ENCODE measurements at regions not wholly inside any gene's neighbourhood (a gene's known extent, or its start where the extent isn't known, plus 50 kb on each side); places are given as distances from the start of the nearest gene placed in this dataset.
A peak's percentile ranks its signal among the peaks of the same experiment; 100 is the strongest.

DNA sequence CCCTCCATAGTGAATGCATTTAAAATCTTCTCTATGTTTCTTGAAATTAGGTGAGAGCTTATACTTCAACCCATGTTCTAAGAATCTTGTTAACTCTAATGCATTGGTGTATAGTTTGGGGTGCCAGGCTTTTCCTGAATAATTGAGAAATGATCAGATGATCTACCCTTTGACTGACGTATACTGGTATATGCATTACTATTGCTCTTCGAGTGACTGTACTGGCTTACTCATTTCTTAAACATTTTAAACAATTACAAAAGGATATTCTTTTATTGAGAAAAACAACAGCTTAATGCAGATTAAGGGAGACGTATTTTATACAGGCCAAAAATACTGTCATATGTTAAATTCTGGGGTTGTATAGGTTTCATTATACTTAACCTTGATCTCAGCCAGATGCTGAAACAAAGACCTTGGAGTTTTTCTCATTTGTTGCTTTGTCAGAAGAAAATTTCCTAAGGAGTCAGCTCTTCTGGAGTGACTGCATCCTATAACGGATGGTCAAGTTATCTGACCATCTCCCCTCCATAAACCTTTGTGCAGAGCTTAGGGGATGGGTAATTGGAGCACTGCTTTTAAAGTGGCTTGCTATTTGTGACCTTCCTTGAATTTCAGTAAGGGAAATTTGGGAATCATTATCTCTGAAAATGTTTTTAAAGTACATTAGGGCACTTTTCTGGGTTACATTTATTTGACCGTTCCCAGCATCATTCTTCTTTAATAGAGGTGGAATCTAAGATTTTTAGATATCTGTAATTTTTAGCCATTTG, 507.6 kb downstream of the PCNX1 start:
- ChIA-PET CTCF (interaction anchor here (0.7 to 1.8 kb wide), 7 partner anchors 8 to 299 kb away, joined by 3 to 6 read pairs (median 3); no protein-coding TSS in a partner anchor), POLR2A (interaction anchor here (0.5 kb wide), 1 partner anchor 91 kb away, joined by 3 read pairs; no protein-coding TSS in a partner anchor)
- no peak overlapping the region for H3K27ac ChIP-seq (ENCODE audit: insufficient read depth in 1 of 2, low read depth in 1 of 2, low read length in 2 of 2, poor library complexity in 1 of 2, severe bottlenecking in 2 of 2)
- H3K27me3 ChIP-seq (replicated peaks in 2 of 5; ENCODE audit: control insufficient read depth in 4 of 5, insufficient read depth in 5 of 5, low read length in 4 of 5), result no peaks in the 10 kb centered on the region
- no peaks in the 10 kb centered on the region for H3K9me3 ChIP-seq (ENCODE audit: control extremely low read depth in 1 of 5, control insufficient read depth in 4 of 5, insufficient read depth in 2 of 5, low read depth in 1 of 5, low read length in 4 of 5)
- no peak overlapping the region for H3K4me3 ChIP-seq (ENCODE audit: control insufficient read depth in 1 of 7, extremely low read depth in 1 of 7, insufficient read depth in 4 of 7, low read depth in 2 of 7, low read length in 6 of 7)
- H3K4me1 ChIP-seq (ENCODE audit: control extremely low read depth in 1 of 4, control insufficient read depth in 4 of 4, insufficient read depth in 4 of 4, low read length in 3 of 4), result peaks cover 7 to 31% (median 23%) of the 10 kb centered on the region in 4 experiments
- no peaks in the 10 kb centered on the region for H3K36me3 ChIP-seq (ENCODE audit: control insufficient read depth in 4 of 4, insufficient read depth in 4 of 4, low read length in 3 of 4)
- no CpG with 5 or more reads among the region's 5 CpGs for WGBS (ENCODE audit: insufficient coverage)
- no peak for DNase-seq

DNA sequence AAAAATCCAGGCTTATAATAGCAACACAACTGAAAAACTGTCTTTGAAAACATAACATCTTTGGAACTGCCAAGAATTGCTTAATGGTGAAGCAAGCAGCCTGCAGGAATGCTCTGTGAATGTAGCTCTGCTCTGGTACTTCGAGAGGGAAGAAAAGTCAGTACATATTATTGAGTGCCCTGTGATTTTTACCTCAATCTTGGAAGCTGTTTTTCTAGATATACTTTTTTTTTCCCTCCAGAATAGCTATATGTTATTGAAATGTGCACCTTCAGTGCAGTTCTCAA, 508.1 kb downstream of the PCNX1 start:
- ChIA-PET POLR2A (no interaction called here), CTCF (interaction anchor here (0.7 to 1.8 kb wide), 7 partner anchors 9 to 299 kb away, joined by 3 to 6 read pairs (median 3); no protein-coding TSS in a partner anchor)
- H3K4me3 ChIP-seq (ENCODE audit: control insufficient read depth in 1 of 7, extremely low read depth in 1 of 7, insufficient read depth in 4 of 7, low read depth in 2 of 7, low read length in 6 of 7), result no peak overlapping the region
- H3K27me3 ChIP-seq (replicated peaks in 2 of 5; ENCODE audit: control insufficient read depth in 4 of 5, insufficient read depth in 5 of 5, low read length in 4 of 5), result no peaks in the 10 kb centered on the region
- WGBS (ENCODE audit: insufficient coverage), result no CpG with 5 or more reads among the region's 1 CpG
- no peaks in the 10 kb centered on the region for H3K9me3 ChIP-seq (ENCODE audit: control extremely low read depth in 1 of 5, control insufficient read depth in 4 of 5, insufficient read depth in 2 of 5, low read depth in 1 of 5, low read length in 4 of 5)
- peaks cover 7 to 32% (median 23%) of the 10 kb centered on the region in 4 experiments for H3K4me1 ChIP-seq (ENCODE audit: control extremely low read depth in 1 of 4, control insufficient read depth in 4 of 4, insufficient read depth in 4 of 4, low read length in 3 of 4)
- DNase-seq, result no peak
- no peak overlapping the region for H3K27ac ChIP-seq (ENCODE audit: insufficient read depth in 1 of 2, low read depth in 1 of 2, low read length in 2 of 2, poor library complexity in 1 of 2, severe bottlenecking in 2 of 2)
- no peaks in the 10 kb centered on the region for H3K36me3 ChIP-seq (ENCODE audit: control insufficient read depth in 4 of 4, insufficient read depth in 4 of 4, low read length in 3 of 4)

- Histone ChIP-seq H3K4me3 (ENCODE audit: control insufficient read depth in 1 of 7, extremely low read depth in 1 of 7, insufficient read depth in 4 of 7, low read depth in 2 of 7, low read length in 6 of 7) (no peak overlapping the region), H3K9me3 (ENCODE audit: control extremely low read depth in 1 of 5, control insufficient read depth in 4 of 5, insufficient read depth in 2 of 5, low read depth in 1 of 5, low read length in 4 of 5) (no peaks in the 10 kb centered on the region), H3K27me3 (replicated peaks in 2 of 5; ENCODE audit: control insufficient read depth in 4 of 5, insufficient read depth in 5 of 5, low read length in 4 of 5) (no peaks in the 10 kb centered on the region), H3K4me1 (ENCODE audit: control extremely low read depth in 1 of 4, control insufficient read depth in 4 of 4, insufficient read depth in 4 of 4, low read length in 3 of 4) (peaks cover 0 to 22% (median 15%) of the 10 kb centered on the region in 4 experiments), H3K36me3 (ENCODE audit: control insufficient read depth in 4 of 4, insufficient read depth in 4 of 4, low read length in 3 of 4) (no peaks in the 10 kb centered on the region), H3K27ac (ENCODE audit: insufficient read depth in 1 of 2, low read depth in 1 of 2, low read length in 2 of 2, poor library complexity in 1 of 2, severe bottlenecking in 2 of 2) (no peak overlapping the region)
- WGBS (ENCODE audit: insufficient coverage), result no CpG with 5 or more reads among the region's 3 CpGs
- POLR2A ChIA-PET, result no interaction called here
- peak in 2 of 3 donors; percentile 71 to 82 for DNase-seq
- CTCF ChIA-PET, result interaction anchor here (1.0 to 1.4 kb wide), 3 partner anchors 11 to 31 kb away, joined by 3 read pairs; no protein-coding TSS in a partner anchor
Observed at GRCh38 chr14:71416392-71416791, 509.1 kb downstream of the PCNX1 start.

DNA sequence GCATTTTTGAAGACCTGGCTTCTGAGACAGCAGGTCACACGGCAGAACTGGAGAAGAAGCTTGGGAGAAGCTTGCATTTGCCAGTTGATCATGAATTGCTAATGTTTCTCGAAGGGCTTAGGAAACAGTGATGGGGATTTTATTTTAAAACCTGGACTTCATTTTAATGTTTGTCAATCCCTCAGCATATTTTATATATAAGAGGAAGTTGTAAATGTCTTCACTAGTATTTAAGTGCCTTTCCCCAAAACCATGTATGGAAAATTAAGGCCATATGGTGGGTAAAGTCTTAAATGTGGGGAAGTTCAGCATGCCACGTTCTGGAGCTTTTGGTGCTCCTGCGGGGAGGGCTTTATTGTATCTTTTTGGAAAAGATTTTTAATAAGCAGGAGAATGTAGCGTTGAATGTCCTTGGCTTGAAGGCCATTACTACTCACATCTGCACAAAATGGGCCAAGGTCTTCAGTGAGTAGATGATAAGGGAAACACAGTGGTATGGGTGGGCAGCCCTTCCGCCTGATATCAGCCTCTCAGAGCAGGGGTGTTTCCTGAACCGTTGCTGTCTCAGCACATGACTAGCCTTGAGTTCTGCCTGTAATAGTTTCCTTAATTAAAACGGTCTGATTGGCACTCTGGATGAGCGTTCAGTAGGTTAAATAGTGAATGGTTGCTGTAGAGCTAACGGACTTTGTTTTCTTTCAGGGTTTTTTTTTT, 511.4 kb downstream of the PCNX1 start:
- Histone ChIP-seq H3K4me3 (ENCODE audit: control insufficient read depth in 1 of 7, extremely low read depth in 1 of 7, insufficient read depth in 4 of 7, low read depth in 2 of 7, low read length in 6 of 7) (no peak overlapping the region), H3K9me3 (ENCODE audit: control extremely low read depth in 1 of 5, control insufficient read depth in 4 of 5, insufficient read depth in 2 of 5, low read depth in 1 of 5, low read length in 4 of 5) (peaks cover 0 to 2% (median 0%) of the 10 kb centered on the region in 5 experiments), H3K4me1 (ENCODE audit: control extremely low read depth in 1 of 4, control insufficient read depth in 4 of 4, insufficient read depth in 4 of 4, low read length in 3 of 4) (peaks cover 0 to 17% (median 10%) of the 10 kb centered on the region in 4 experiments), H3K36me3 (ENCODE audit: control insufficient read depth in 4 of 4, insufficient read depth in 4 of 4, low read length in 3 of 4) (no peaks in the 10 kb centered on the region), H3K27me3 (replicated peaks in 2 of 5; ENCODE audit: control insufficient read depth in 4 of 5, insufficient read depth in 5 of 5, low read length in 4 of 5) (no peaks in the 10 kb centered on the region), H3K27ac (ENCODE audit: insufficient read depth in 1 of 2, low read depth in 1 of 2, low read length in 2 of 2, poor library complexity in 1 of 2, severe bottlenecking in 2 of 2) (peak overlapping the region; percentile 18 to 70)
- WGBS (ENCODE audit: insufficient coverage), result 63% methylated on average over 4 of the region's 10 CpGs
- ChIA-PET CTCF (interaction anchor here (0.6 to 1.6 kb wide), 4 partner anchors 11 to 1996 kb away, joined by 3 to 8 read pairs (median 4); no protein-coding TSS in a partner anchor), POLR2A (no interaction called here)
- peak; percentile 50 to 89 (median 80) for DNase-seq

DNA sequence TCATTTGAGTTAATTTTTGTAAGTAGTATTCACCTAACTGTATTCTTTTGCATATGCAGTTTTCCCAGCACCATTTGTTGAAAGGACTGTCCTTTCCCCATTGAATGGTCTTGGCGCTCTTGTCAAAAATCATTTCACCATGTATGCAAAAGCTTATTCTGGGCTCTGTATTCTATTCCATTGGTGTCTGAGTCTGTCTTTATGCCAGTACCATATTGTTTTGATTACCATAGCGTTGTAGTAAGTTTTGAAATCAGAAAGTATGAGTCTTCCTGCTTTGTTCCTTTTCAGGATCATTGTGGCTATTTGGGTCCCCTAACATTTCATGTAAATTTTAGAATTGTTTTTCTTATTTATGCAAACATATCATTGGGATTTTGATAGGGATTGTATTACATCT, 508.7 kb upstream of the RGS6 start:
- 100% methylated on average over 1 of the region's 2 CpGs for WGBS (ENCODE audit: insufficient coverage)
- no peaks in the 10 kb centered on the region for H3K27me3 ChIP-seq (replicated peaks in 2 of 5; ENCODE audit: control insufficient read depth in 4 of 5, insufficient read depth in 5 of 5, low read length in 4 of 5)
- CTCF ChIA-PET, result no interaction called here
- no peak overlapping the region for H3K4me3 ChIP-seq (ENCODE audit: control insufficient read depth in 1 of 7, extremely low read depth in 1 of 7, insufficient read depth in 4 of 7, low read depth in 2 of 7, low read length in 6 of 7)
- no peak for DNase-seq
- POLR2A ChIA-PET, result no interaction called here
- H3K27ac ChIP-seq (ENCODE audit: insufficient read depth in 1 of 2, low read depth in 1 of 2, low read length in 2 of 2, poor library complexity in 1 of 2, severe bottlenecking in 2 of 2), result no peak overlapping the region
- peaks cover 0 to 10% (median 4%) of the 10 kb centered on the region in 4 experiments for H3K4me1 ChIP-seq (ENCODE audit: control extremely low read depth in 1 of 4, control insufficient read depth in 4 of 4, insufficient read depth in 4 of 4, low read length in 3 of 4)
- H3K9me3 ChIP-seq (ENCODE audit: control extremely low read depth in 1 of 5, control insufficient read depth in 4 of 5, insufficient read depth in 2 of 5, low read depth in 1 of 5, low read length in 4 of 5), result peaks cover 3 to 32% (median 7%) of the 10 kb centered on the region in 5 experiments
- peaks cover 0 to 4% (median 0%) of the 10 kb centered on the region in 4 experiments for H3K36me3 ChIP-seq (ENCODE audit: control insufficient read depth in 4 of 4, insufficient read depth in 4 of 4, low read length in 3 of 4)

DNA sequence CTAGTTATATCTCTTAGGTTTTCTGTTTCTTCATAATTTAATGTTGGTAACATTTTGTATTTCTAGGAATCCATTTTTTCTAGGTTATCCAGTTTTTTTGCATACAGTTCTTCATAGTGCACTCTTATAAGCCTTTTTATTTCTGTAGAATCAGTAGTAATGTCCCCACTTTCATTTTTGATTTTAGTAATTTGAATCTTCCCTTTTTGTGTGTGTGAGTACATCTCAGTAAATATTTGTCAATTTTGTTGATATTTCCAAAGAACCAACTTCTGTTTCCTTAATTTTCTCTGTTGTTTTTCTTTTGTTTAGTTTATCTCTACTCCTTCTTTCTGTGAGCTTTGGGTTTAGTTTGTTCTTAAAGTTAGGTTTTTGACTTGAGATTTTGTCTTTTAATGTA, 507.3 kb upstream of the RGS6 start:
- no peak for DNase-seq
- Histone ChIP-seq H3K27ac (ENCODE audit: insufficient read depth in 1 of 2, low read depth in 1 of 2, low read length in 2 of 2, poor library complexity in 1 of 2, severe bottlenecking in 2 of 2) (no peak overlapping the region), H3K27me3 (replicated peaks in 2 of 5; ENCODE audit: control insufficient read depth in 4 of 5, insufficient read depth in 5 of 5, low read length in 4 of 5) (no peaks in the 10 kb centered on the region), H3K4me3 (ENCODE audit: control insufficient read depth in 1 of 7, extremely low read depth in 1 of 7, insufficient read depth in 4 of 7, low read depth in 2 of 7, low read length in 6 of 7) (no peak overlapping the region), H3K9me3 (ENCODE audit: control extremely low read depth in 1 of 5, control insufficient read depth in 4 of 5, insufficient read depth in 2 of 5, low read depth in 1 of 5, low read length in 4 of 5) (peaks cover 3 to 32% (median 7%) of the 10 kb centered on the region in 5 experiments), H3K4me1 (ENCODE audit: control extremely low read depth in 1 of 4, control insufficient read depth in 4 of 4, insufficient read depth in 4 of 4, low read length in 3 of 4) (peaks cover 0 to 3% (median 0%) of the 10 kb centered on the region in 4 experiments), H3K36me3 (ENCODE audit: control insufficient read depth in 4 of 4, insufficient read depth in 4 of 4, low read length in 3 of 4) (peaks cover 0 to 4% (median 0%) of the 10 kb centered on the region in 4 experiments)
- ChIA-PET CTCF (no interaction called here), POLR2A (no interaction called here)

DNA sequence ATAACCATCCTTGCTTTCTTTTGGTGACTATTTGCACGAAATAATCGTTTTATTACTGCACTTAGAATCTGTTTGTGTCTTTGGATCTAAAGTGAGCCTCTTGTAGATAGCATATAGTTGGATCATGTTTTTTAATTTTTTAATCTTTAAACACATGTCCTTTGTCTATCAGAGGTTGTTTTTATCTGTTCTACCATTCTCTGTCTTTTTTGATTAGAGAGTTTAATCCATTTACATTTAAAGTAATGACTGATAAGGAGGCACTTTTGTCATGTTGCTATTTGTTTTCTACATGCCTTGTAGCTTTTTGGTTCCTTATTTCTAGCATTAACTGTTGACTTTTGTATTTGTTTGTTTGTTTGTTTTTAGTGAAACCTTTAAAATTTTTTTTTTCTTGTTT, 506.2 kb upstream of the RGS6 start:
- H3K9me3 ChIP-seq (ENCODE audit: control extremely low read depth in 1 of 5, control insufficient read depth in 4 of 5, insufficient read depth in 2 of 5, low read depth in 1 of 5, low read length in 4 of 5), result peaks cover 3 to 32% (median 7%) of the 10 kb centered on the region in 5 experiments
- H3K27me3 ChIP-seq (replicated peaks in 2 of 5; ENCODE audit: control insufficient read depth in 4 of 5, insufficient read depth in 5 of 5, low read length in 4 of 5), result no peaks in the 10 kb centered on the region
- no peak overlapping the region for H3K4me3 ChIP-seq (ENCODE audit: control insufficient read depth in 1 of 7, extremely low read depth in 1 of 7, insufficient read depth in 4 of 7, low read depth in 2 of 7, low read length in 6 of 7)
- ChIA-PET POLR2A (no interaction called here), CTCF (no interaction called here)
- peaks cover 0 to 4% (median 0%) of the 10 kb centered on the region in 4 experiments for H3K36me3 ChIP-seq (ENCODE audit: control insufficient read depth in 4 of 4, insufficient read depth in 4 of 4, low read length in 3 of 4)
- H3K4me1 ChIP-seq (ENCODE audit: control extremely low read depth in 1 of 4, control insufficient read depth in 4 of 4, insufficient read depth in 4 of 4, low read length in 3 of 4), result peaks cover 0 to 5% (median 3%) of the 10 kb centered on the region in 4 experiments
- no CpG with 5 or more reads among the region's 2 CpGs for WGBS (ENCODE audit: insufficient coverage)
- no peak overlapping the region for H3K27ac ChIP-seq (ENCODE audit: insufficient read depth in 1 of 2, low read depth in 1 of 2, low read length in 2 of 2, poor library complexity in 1 of 2, severe bottlenecking in 2 of 2)
- no peak for DNase-seq
